ENCODE measurements at regions not wholly inside any gene's neighbourhood (a gene's known extent, or its start where the extent isn't known, plus 50 kb on each side); places are given as distances from the start of the nearest gene placed in this dataset.

GRCh38 chr20:47995661-47996060, 210.4 kb upstream of the SULF2 start:
- Histone ChIP-seq H3K4me2 (replicated peaks; ENCODE audit: extremely low read depth, low read length, poor library complexity, severe bottlenecking) (no peak overlapping the region), H3K36me3 (replicated peaks in 1 of 2; ENCODE audit: control insufficient read depth in 1 of 2, insufficient read depth in 2 of 2, low read length in 2 of 2) (no peaks in the 10 kb centered on the region), H3K27ac (ENCODE audit: low read depth in 1 of 2, low read length in 2 of 2) (no peak overlapping the region), H3K79me2 (ENCODE audit: insufficient read depth, low read length) (no peaks in the 10 kb centered on the region), H3K27me3 (ENCODE audit: control insufficient read depth in 2 of 2, insufficient read depth in 2 of 2, low read length in 2 of 2) (no peaks in the 10 kb centered on the region), H4K20me1 (ENCODE audit: insufficient read depth, low read length) (no peaks in the 10 kb centered on the region), H3K9ac (ENCODE audit: insufficient read depth, low read length, poor library complexity, severe bottlenecking) (no peak overlapping the region), H3K9me3 (replicated peaks in 1 of 2; ENCODE audit: control insufficient read depth in 1 of 2, insufficient read depth in 1 of 2, low read length in 2 of 2) (peaks cover 10 to 13% of the 10 kb centered on the region in 2 donors), H2AFZ (ENCODE audit: insufficient read depth, low read depth, low read length, poor library complexity, severe bottlenecking) (no peak overlapping the region), H3K4me1 (ENCODE audit: control insufficient read depth in 1 of 2, insufficient read depth in 2 of 2, low read length in 2 of 2) (peaks cover 11 to 17% of the 10 kb centered on the region in 2 donors), H3K4me3 (replicated peaks in 1 of 3; ENCODE audit: low read depth in 2 of 3, low read length in 3 of 3) (no peak overlapping the region)
- Mint-ChIP-seq H3K36me3 (no peaks in the 10 kb centered on the region), H3K27ac (no peak overlapping the region), H3K4me3 (no peak overlapping the region), H3K27me3 (ENCODE audit: low read depth in 3 of 3) (peaks cover 8 to 14% (median 10%) of the 10 kb centered on the region in 3 donors), H3K4me1 (peaks cover 21% of the 10 kb centered on the region), H3K9me3 (peaks cover 14 to 26% (median 17%) of the 10 kb centered on the region in 7 donors)
- TF ChIP-seq, protein P1, sequence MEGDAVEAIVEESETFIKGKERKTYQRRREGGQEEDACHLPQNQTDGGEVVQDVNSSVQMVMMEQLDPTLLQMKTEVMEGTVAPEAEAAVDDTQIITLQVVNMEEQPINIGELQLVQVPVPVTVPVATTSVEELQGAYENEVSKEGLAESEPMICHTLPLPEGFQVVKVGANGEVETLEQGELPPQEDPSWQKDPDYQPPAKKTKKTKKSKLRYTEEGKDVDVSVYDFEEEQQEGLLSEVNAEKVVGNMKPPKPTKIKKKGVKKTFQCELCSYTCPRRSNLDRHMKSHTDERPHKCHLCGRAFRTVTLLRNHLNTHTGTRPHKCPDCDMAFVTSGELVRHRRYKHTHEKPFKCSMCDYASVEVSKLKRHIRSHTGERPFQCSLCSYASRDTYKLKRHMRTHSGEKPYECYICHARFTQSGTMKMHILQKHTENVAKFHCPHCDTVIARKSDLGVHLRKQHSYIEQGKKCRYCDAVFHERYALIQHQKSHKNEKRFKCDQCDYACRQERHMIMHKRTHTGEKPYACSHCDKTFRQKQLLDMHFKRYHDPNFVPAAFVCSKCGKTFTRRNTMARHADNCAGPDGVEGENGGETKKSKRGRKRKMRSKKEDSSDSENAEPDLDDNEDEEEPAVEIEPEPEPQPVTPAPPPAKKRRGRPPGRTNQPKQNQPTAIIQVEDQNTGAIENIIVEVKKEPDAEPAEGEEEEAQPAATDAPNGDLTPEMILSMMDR (IDR thresholded peaks at IDR 0.05), result no peak
- intact Hi-C loops (cut with micrococcal nuclease), result no loop called here
- DNase-seq, result no peak
- WGBS (ENCODE audit: insufficient coverage), result no CpG with 5 or more reads among the region's 6 CpGs

DNA sequence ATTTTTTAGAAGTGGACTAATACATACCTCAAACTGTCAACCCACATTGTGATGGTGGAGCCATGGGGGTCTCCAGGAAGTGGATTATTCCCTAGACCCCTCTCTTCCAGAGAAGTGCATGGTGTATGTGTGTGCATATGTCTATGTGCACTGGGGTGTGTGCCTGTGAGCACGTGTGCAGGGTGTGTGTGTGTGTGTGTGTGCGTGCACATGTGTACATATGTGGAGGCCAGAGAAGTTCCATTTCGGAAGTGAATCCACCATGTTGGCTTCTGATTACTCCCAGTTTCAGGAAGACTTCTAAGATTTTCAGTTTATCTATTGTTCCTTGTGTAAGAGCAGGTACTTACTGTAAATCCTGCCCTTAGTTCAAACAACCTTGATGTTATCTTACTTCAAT, 208.5 kb upstream of the SULF2 start:
- H3K4me3 ChIP-seq (replicated peaks in 1 of 3; ENCODE audit: low read depth in 2 of 3, low read length in 3 of 3), result no peak overlapping the region
- H3K4me1 ChIP-seq (ENCODE audit: control insufficient read depth in 1 of 2, insufficient read depth in 2 of 2, low read length in 2 of 2), result peaks cover 6 to 13% of the 10 kb centered on the region in 2 donors
- Mint-ChIP-seq H3K36me3 (no peaks in the 10 kb centered on the region), H3K4me1 (peaks cover 12% of the 10 kb centered on the region), H3K27ac (no peak overlapping the region), H3K27me3 (ENCODE audit: low read depth in 3 of 3) (peaks cover 11 to 17% (median 14%) of the 10 kb centered on the region in 3 donors), H3K9me3 (peaks cover 7 to 23% (median 13%) of the 10 kb centered on the region in 7 donors), H3K4me3 (no peak overlapping the region)
- DNase-seq, result no peak
- H4K20me1 ChIP-seq (ENCODE audit: insufficient read depth, low read length), result no peaks in the 10 kb centered on the region
- TF ChIP-seq, protein P1 (IDR thresholded peaks at IDR 0.05), result no peak
- H3K27ac ChIP-seq (ENCODE audit: low read depth in 1 of 2, low read length in 2 of 2), result no peak overlapping the region
- H3K4me2 ChIP-seq (replicated peaks; ENCODE audit: extremely low read depth, low read length, poor library complexity, severe bottlenecking), result no peak overlapping the region
- H3K9me3 ChIP-seq (replicated peaks in 1 of 2; ENCODE audit: control insufficient read depth in 1 of 2, insufficient read depth in 1 of 2, low read length in 2 of 2), result peaks cover 10 to 13% of the 10 kb centered on the region in 2 donors
- H3K27me3 ChIP-seq (ENCODE audit: control insufficient read depth in 2 of 2, insufficient read depth in 2 of 2, low read length in 2 of 2), result no peaks in the 10 kb centered on the region
- intact Hi-C loops (cut with micrococcal nuclease), result no loop called here
- 87% methylated on average over 3 of the region's 3 CpGs for WGBS (ENCODE audit: insufficient coverage)
- H3K9ac ChIP-seq (ENCODE audit: insufficient read depth, low read length, poor library complexity, severe bottlenecking), result no peak overlapping the region
- H3K79me2 ChIP-seq (ENCODE audit: insufficient read depth, low read length), result no peaks in the 10 kb centered on the region
- H2AFZ ChIP-seq (ENCODE audit: insufficient read depth, low read depth, low read length, poor library complexity, severe bottlenecking), result no peak overlapping the region
- no peaks in the 10 kb centered on the region for H3K36me3 ChIP-seq (replicated peaks in 1 of 2; ENCODE audit: control insufficient read depth in 1 of 2, insufficient read depth in 2 of 2, low read length in 2 of 2)

Measured in CD14-positive monocyte (primary cell).